ENCODE measurements at regions not wholly inside any gene's neighbourhood (a gene's known extent, or its start where the extent isn't known, plus 50 kb on each side); places are given as distances from the start of the nearest gene placed in this dataset.

DNA sequence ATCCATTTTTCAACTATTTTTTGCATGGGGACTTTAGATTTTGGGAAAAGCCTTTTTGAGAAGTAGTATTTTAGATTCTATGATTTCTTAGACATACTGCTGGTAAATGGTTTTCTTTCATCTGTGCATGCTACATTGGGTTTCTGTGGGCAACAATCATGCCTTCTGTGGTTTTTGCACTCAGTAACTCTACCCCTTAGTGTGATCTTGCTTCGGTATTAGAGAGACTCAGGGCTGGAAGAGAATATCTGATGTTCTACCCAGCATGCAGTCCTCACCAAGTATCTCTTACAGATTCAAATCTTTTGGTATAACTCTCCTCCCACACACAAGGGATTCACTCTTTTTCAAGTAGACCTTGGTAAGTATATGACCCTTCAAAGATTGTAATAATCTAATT, 183.0 kb downstream of the PMAIP1 start:
- TF ChIP-seq ZNF214 (tag by site-specific recombination; IDR thresholded peaks at IDR 0.05; ENCODE audit: borderline replicate concordance) (no peak), ZNF174 (tag by site-specific recombination; IDR thresholded peaks at IDR 0.05) (no peak), ZNF112 (tag by site-specific recombination; IDR thresholded peaks at IDR 0.05) (no peak)
- TF ChIP-seq, protein P1, sequence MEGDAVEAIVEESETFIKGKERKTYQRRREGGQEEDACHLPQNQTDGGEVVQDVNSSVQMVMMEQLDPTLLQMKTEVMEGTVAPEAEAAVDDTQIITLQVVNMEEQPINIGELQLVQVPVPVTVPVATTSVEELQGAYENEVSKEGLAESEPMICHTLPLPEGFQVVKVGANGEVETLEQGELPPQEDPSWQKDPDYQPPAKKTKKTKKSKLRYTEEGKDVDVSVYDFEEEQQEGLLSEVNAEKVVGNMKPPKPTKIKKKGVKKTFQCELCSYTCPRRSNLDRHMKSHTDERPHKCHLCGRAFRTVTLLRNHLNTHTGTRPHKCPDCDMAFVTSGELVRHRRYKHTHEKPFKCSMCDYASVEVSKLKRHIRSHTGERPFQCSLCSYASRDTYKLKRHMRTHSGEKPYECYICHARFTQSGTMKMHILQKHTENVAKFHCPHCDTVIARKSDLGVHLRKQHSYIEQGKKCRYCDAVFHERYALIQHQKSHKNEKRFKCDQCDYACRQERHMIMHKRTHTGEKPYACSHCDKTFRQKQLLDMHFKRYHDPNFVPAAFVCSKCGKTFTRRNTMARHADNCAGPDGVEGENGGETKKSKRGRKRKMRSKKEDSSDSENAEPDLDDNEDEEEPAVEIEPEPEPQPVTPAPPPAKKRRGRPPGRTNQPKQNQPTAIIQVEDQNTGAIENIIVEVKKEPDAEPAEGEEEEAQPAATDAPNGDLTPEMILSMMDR (tag by site-specific recombination; IDR thresholded peaks at IDR 0.05), result no peak

All from HEK293 (cell line).